KOPT-K1 (cell line): ENCODE measurements at regions not wholly inside any gene's neighbourhood (a gene's known extent, or its start where the extent isn't known, plus 50 kb on each side); places are given as distances from the start of the nearest gene placed in this dataset.

Source experiments
- H3K27ac ChIP-seq: fragments of 200-600 bp; sonication (generic); 2 replicates; pipeline ENCODE4 v1.5.1; 2016; ENCODE audit warnings: antibody characterized with exemption, mild to moderate bottlenecking, low read depth, low read length; ENCODE audit not compliant: poor library complexity, severe bottlenecking
- H3K36me3 ChIP-seq: fragments of 200-600 bp; sonication (generic); 2 replicates; pipeline ENCODE4 v1.5.1; 2017; ENCODE audit warnings: antibody characterized with exemption, mild to moderate bottlenecking, low read length, moderate library complexity; ENCODE audit not compliant: insufficient read depth
- H3K9me3 ChIP-seq: fragments of 200-600 bp; sonication (generic); 2 replicates; pipeline ENCODE4 v1.5.1; 2017; ENCODE audit warnings: antibody characterized with exemption, low read length, mild to moderate bottlenecking; ENCODE audit not compliant: insufficient read depth, poor library complexity, severe bottlenecking

DNA sequence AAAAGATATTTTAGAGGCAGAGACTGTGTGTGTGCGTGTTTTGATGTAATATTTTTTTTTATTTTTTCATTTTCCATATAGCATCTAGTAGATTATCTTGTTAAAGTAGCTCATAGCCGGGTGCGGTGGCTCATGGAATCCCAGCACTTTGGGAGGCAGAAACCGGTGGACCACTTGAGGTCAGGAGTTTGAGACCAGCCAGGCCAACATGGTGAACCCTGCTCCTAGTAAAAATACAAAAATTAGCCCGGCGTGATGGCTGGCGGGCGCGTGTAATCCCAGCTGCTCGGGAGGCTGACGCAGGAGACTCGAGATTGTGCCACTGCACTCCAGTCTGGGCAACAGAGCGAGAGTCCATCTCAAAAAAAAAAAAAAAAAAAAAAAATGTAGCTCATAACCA, 1481.2 kb upstream of the CADM2 start:
- H3K36me3 ChIP-seq = no peaks in the 10 kb centered on the region
- no peak overlapping the region for H3K27ac ChIP-seq
- H3K9me3 ChIP-seq = no peaks in the 10 kb centered on the region

GRCh38 chr3:83482402-83483070, 1476.3 kb upstream of the CADM2 start:
- H3K36me3 ChIP-seq = no peaks in the 10 kb centered on the region
- H3K9me3 ChIP-seq = no peaks in the 10 kb centered on the region
- H3K27ac ChIP-seq = no peak overlapping the region

- Histone ChIP-seq H3K27ac (no peak overlapping the region), H3K36me3 (no peaks in the 10 kb centered on the region), H3K9me3 (no peaks in the 10 kb centered on the region)
Measured at GRCh38 chr3:83496462-83496861, 1462.3 kb upstream of the CADM2 start.

DNA sequence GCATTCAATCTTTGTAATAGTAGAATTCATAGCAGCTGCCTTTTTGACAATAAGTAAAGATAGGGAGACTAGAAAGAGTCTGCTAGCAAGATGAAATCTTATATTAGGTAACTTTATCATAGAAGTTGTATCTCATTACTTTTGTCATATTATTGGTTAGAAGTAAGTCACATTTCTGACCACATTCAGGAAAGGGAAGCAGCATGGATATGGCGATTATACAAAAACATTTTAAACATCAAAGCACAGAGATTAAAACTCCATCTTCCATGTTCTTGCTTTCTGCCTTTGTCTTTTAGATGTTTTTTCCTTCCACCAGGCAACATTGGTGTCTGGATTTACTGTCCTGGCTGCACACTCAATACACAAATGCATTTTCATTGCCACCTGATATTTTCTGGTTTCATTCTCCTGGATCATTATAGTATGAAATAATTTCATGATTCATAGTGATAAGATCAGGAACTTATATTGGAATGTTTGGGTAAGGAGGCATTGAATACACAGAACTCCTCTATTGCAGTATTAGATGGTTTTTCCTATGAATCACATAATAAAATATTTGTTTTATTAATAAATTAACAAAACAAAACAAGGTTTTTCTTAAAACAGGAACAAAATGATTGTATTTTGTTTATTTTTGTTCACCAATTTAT, 1460.3 kb upstream of the CADM2 start:
- no peaks in the 10 kb centered on the region for H3K9me3 ChIP-seq
- H3K27ac ChIP-seq = no peak overlapping the region
- H3K36me3 ChIP-seq = no peaks in the 10 kb centered on the region

GRCh38 chr3:83500422-83500821, 1458.4 kb upstream of the CADM2 start:
- Histone ChIP-seq H3K27ac (no peak overlapping the region), H3K36me3 (no peaks in the 10 kb centered on the region), H3K9me3 (no peaks in the 10 kb centered on the region)

- Histone ChIP-seq H3K27ac (no peak overlapping the region), H3K36me3 (no peaks in the 10 kb centered on the region), H3K9me3 (no peaks in the 10 kb centered on the region)
Measured at GRCh38 chr3:83500931-83501330, 1457.9 kb upstream of the CADM2 start.

- no peaks in the 10 kb centered on the region for H3K36me3 ChIP-seq
- H3K27ac ChIP-seq = no peak overlapping the region
- no peaks in the 10 kb centered on the region for H3K9me3 ChIP-seq
Measured at GRCh38 chr3:83513051-83513450, 1445.7 kb upstream of the CADM2 start.

- H3K36me3 ChIP-seq = no peaks in the 10 kb centered on the region
- H3K27ac ChIP-seq = no peak overlapping the region
- no peaks in the 10 kb centered on the region for H3K9me3 ChIP-seq
Measured at GRCh38 chr3:83513677-83514076, 1445.1 kb upstream of the CADM2 start.

DNA sequence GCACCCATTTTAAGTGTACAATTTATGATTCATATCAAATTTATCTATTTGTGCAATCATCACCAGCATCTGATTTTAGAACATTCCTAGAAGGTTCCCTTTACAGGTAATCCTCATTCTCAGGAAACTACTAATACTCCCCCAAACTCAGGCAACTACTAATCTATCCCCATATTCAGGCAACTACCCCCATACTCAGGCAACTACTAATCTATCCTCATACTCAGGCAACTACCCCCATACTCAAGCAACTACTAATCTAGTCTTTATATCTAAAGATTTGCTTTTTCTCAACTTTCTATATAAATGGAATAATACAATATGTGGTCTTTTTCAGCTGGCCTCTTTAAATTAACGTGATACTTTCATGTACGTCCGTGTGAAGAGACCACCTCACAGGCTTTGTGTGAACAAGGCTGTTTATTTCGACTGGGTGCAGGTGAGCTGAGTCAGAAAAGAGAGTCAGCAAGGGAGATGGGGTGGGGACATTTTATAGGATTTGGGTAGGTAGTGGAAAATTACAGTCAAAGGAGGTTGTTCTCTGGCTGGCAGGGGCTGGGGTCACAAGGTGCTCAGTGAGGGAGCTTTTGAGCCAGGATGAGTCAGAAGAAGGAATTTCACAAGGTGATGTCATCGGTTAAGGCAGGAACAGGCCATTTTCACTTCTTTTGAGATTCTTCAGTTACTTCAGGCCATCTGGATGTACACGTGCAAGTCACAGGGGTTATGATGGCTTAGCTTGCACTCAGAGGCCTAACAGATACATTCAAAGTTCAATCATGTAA, 1444.5 kb upstream of the CADM2 start:
- Histone ChIP-seq H3K9me3 (no peaks in the 10 kb centered on the region), H3K36me3 (no peaks in the 10 kb centered on the region), H3K27ac (no peak overlapping the region)

DNA sequence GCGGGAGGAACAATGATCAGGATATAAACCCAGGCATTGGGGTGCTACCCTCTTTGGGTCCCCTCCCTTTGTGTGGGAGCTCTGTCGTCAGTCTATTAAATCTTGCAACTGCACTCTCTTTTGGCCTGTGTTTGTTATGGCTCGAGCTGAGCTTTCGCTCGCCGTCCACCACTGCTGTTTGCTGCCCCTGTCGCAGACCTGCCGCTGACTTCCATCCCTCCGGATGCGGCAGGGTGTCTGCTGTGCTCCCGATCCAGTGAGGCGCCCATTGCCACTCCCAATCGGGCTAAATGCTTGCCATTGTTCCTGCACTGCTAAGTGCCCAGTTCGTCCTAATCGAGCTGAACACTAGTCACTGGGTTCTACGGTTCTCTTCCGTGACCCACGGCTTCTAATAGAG, 1443.7 kb upstream of the CADM2 start:
- Histone ChIP-seq H3K9me3 (no peaks in the 10 kb centered on the region), H3K36me3 (no peaks in the 10 kb centered on the region), H3K27ac (no peak overlapping the region)

- no peaks in the 10 kb centered on the region for H3K9me3 ChIP-seq
- H3K36me3 ChIP-seq = no peaks in the 10 kb centered on the region
- H3K27ac ChIP-seq = no peak overlapping the region
Measured at GRCh38 chr3:83523470-83524073, 1435.2 kb upstream of the CADM2 start.

- H3K36me3 ChIP-seq = no peaks in the 10 kb centered on the region
- no peaks in the 10 kb centered on the region for H3K9me3 ChIP-seq
- no peak overlapping the region for H3K27ac ChIP-seq
Measured at GRCh38 chr3:83524901-83525300, 1433.9 kb upstream of the CADM2 start.

GRCh38 chr3:83559082-83559481, 1399.7 kb upstream of the CADM2 start:
- no peak overlapping the region for H3K27ac ChIP-seq
- no peaks in the 10 kb centered on the region for H3K9me3 ChIP-seq
- H3K36me3 ChIP-seq = no peaks in the 10 kb centered on the region

DNA sequence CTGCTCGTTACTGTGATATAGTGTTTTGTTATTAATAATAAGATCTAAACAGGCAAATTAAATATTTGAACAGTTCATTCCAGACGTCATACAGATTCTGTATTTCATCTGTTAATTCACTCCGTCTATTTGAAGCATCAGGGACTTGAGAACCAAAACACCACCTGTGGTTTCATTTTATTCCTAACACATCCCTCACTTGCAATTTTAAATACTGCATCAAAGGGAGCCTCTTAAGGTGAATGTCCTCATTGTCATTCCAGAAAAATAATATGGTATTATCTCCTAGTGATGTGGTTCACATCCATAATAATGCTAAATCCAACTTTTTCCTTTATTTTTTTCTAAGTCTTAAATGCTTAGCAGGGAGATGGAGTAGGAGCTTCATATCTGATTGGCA, 1390.9 kb upstream of the CADM2 start:
- Histone ChIP-seq H3K36me3 (no peaks in the 10 kb centered on the region), H3K9me3 (no peaks in the 10 kb centered on the region), H3K27ac (no peak overlapping the region)

DNA sequence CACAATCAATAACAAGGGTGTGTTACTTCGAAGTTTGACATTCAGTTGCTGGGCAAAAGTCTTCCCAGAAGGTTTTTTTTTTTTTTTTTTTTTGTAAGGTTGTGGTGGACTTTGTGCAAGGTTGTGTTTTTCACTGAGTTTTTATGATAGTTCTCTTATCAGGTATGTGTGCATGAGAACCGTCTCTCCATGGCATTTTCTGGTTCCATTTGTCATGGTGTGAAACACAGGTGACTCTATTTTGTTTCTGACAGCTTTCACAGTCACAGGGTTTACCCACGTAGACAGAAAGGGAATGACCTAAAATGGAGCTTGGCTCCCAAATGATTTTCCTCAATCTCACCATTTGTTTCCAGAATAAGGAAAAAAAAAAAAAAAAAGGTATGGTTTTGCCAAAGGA, 1377.2 kb upstream of the CADM2 start:
- Histone ChIP-seq H3K27ac (no peak overlapping the region), H3K36me3 (no peaks in the 10 kb centered on the region)

More for the DNA sequence above, 1377.2 kb upstream of the CADM2 start:
- H3K9me3 ChIP-seq = no peaks in the 10 kb centered on the region
